ENCODE measurements at regions not wholly inside any gene's neighbourhood (a gene's known extent, or its start where the extent isn't known, plus 50 kb on each side); places are given as distances from the start of the nearest gene placed in this dataset.

- no peak for TF ChIP-seq SIN3A (IDR thresholded peaks at IDR 0.05; ENCODE audit: borderline replicate concordance, insufficient read depth, low read length)
- no peak for TF ChIP-seq POLR2AphosphoS5 (IDR thresholded peaks at IDR 0.05; ENCODE audit: low read depth, low read length)
- no peak for TF ChIP-seq TAF1 (IDR thresholded peaks at IDR 0.05; ENCODE audit: borderline replicate concordance, insufficient read depth, low read length)
These were observed 194.8 kb downstream of the MIAT start for GRCh38 chr22:26852176-26852575.

Data from PFSK-1 (cell line).